PFSK-1 (cell line): ENCODE measurements at regions not wholly inside any gene's neighbourhood (a gene's known extent, or its start where the extent isn't known, plus 50 kb on each side); places are given as distances from the start of the nearest gene placed in this dataset.

ENCODE experiments used
- POLR2AphosphoS5 ChIP-seq: IDR thresholded peaks from 2 replicates; pipeline ENCODE4 v1.6.1; 2012; ENCODE audit warnings: low read depth, mild to moderate bottlenecking, control low read depth, low read length, moderate library complexity
- SIN3A ChIP-seq: IDR thresholded peaks from 2 replicates; pipeline ENCODE4 v1.6.1; 2012; ENCODE audit warnings: mild to moderate bottlenecking, low read length, moderate library complexity, borderline replicate concordance; ENCODE audit not compliant: insufficient read depth
- TF ChIP-seq, protein P1 (sequence below), 2 experiments: IDR thresholded peaks; 2 replicates each; pipeline versions ENCODE4 v1.6.1 to v1.8.0; 2011 to 2012; ENCODE audit warnings: low read depth in 2 of 2, low read length in 2 of 2, control low read depth in 1 of 2, inconsistent platforms in 1 of 2, mild to moderate bottlenecking in 1 of 2, moderate library complexity in 1 of 2; ENCODE audit not compliant: insufficient read depth in 1 of 2

DNA sequence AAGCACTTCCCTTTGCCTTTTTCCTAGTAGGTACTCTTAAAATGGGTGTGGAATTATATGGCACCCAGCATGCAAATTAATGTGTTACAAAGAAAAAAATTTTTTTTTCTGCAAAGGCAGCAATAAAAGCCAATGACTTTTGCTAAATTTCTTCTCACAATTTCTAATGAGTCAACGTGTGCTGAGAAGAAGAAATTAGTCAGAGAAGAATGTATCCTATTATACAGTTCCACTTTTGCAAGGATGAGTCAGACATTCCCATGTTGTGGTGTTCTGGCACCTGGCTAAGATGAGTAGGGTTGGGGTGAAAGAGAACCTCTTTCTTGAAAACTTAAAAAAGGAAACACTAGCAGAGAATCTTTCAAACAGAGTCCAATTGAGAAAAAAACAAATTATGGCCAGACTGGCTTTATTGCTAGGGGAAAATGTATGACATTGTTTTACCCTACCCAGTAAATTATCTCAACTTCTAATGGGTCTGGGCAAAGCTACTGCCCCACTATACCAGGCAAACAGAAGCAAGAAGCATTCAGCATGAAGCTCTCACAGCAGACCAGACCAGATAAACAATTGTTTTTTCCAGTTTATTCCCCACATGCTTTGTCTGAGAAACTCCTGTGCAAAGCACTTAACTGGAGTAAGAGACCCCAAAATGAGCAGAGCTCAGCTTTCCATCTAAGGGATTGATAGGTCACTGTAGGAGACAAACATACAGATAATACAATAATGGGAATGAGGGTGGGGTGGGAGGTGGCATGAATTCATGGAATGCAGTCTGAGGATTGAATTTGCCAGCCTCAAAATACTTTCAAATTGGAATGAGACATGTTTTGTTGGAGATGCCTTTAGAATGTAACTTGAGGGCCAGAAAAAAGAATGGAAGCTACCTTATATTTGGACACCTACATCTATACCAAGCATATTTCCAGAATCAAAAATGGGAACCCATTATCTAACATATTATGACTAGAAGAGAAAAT, 220.8 kb upstream of the RFX3 start:
- TF ChIP-seq, protein P1, sequence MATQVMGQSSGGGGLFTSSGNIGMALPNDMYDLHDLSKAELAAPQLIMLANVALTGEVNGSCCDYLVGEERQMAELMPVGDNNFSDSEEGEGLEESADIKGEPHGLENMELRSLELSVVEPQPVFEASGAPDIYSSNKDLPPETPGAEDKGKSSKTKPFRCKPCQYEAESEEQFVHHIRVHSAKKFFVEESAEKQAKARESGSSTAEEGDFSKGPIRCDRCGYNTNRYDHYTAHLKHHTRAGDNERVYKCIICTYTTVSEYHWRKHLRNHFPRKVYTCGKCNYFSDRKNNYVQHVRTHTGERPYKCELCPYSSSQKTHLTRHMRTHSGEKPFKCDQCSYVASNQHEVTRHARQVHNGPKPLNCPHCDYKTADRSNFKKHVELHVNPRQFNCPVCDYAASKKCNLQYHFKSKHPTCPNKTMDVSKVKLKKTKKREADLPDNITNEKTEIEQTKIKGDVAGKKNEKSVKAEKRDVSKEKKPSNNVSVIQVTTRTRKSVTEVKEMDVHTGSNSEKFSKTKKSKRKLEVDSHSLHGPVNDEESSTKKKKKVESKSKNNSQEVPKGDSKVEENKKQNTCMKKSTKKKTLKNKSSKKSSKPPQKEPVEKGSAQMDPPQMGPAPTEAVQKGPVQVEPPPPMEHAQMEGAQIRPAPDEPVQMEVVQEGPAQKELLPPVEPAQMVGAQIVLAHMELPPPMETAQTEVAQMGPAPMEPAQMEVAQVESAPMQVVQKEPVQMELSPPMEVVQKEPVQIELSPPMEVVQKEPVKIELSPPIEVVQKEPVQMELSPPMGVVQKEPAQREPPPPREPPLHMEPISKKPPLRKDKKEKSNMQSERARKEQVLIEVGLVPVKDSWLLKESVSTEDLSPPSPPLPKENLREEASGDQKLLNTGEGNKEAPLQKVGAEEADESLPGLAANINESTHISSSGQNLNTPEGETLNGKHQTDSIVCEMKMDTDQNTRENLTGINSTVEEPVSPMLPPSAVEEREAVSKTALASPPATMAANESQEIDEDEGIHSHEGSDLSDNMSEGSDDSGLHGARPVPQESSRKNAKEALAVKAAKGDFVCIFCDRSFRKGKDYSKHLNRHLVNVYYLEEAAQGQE (IDR thresholded peaks at IDR 0.05; ENCODE audit: insufficient read depth in 1 of 2, low read depth in 2 of 2, low read length in 2 of 2) = no peak
- TF ChIP-seq POLR2AphosphoS5 = no peak
- no peak for TF ChIP-seq SIN3A
